ENCODE measurements at regions not wholly inside any gene's neighbourhood (a gene's known extent, or its start where the extent isn't known, plus 50 kb on each side); places are given as distances from the start of the nearest gene placed in this dataset.

DNA sequence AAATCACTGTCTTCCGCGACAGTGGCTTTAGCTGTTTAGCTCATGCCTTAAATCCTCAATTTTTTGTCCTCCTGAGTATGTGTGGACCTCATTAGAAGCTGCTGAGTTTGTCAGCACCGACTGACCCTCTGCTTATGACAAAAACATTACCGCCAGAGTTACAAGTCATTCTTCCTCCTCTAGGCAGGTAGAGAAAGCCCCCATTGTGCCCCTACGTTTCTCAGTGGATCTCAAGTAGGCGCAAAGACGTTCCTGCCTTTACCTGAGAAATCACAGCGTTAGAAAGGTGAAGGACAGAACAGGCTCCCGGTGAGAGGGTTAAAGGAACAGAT is 227.3 kb upstream of the PDE10A start:
- Histone ChIP-seq H3K79me2 (ENCODE audit: low read length) (no peaks in the 10 kb centered on the region), H3F3A (ENCODE audit: insufficient read depth, low read length) (no peaks in the 10 kb centered on the region), H3K9me3 (replicated peaks; ENCODE audit: insufficient read depth, low read length) (no peaks in the 10 kb centered on the region), H3K9ac (ENCODE audit: low read length) (no peak overlapping the region), H3K4me2 (ENCODE audit: low read depth, low read length) (no peak overlapping the region), H3K4me3 (ENCODE audit: low read length) (no peak overlapping the region), H3K4me1 (ENCODE audit: low read length) (no peaks in the 10 kb centered on the region), H3K36me3 (replicated peaks; ENCODE audit: insufficient read depth, low read length) (no peaks in the 10 kb centered on the region), H3K27me3 (replicated peaks; ENCODE audit: insufficient read depth, low read length) (no peaks in the 10 kb centered on the region), H2AFZ (ENCODE audit: low read length) (no peak overlapping the region), H3K27ac (ENCODE audit: low read length) (no peak overlapping the region), H3K9me2 (replicated peaks; ENCODE audit: insufficient read depth, low read length) (no peaks in the 10 kb centered on the region), H4K20me1 (ENCODE audit: insufficient read depth, low read length) (no peaks in the 10 kb centered on the region)
- no peak for DNase-seq
- TF ChIP-seq EZH2 (optimal IDR thresholded peaks at IDR 0.05; ENCODE audit: low read depth, low read length) (no peak), EZH2phosphoT487 (IDR thresholded peaks at IDR 0.05; ENCODE audit: low read length) (no peak)
- TF ChIP-seq, protein P1, sequence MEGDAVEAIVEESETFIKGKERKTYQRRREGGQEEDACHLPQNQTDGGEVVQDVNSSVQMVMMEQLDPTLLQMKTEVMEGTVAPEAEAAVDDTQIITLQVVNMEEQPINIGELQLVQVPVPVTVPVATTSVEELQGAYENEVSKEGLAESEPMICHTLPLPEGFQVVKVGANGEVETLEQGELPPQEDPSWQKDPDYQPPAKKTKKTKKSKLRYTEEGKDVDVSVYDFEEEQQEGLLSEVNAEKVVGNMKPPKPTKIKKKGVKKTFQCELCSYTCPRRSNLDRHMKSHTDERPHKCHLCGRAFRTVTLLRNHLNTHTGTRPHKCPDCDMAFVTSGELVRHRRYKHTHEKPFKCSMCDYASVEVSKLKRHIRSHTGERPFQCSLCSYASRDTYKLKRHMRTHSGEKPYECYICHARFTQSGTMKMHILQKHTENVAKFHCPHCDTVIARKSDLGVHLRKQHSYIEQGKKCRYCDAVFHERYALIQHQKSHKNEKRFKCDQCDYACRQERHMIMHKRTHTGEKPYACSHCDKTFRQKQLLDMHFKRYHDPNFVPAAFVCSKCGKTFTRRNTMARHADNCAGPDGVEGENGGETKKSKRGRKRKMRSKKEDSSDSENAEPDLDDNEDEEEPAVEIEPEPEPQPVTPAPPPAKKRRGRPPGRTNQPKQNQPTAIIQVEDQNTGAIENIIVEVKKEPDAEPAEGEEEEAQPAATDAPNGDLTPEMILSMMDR (IDR thresholded peaks at IDR 0.05; ENCODE audit: low read length) = no peak

DNA sequence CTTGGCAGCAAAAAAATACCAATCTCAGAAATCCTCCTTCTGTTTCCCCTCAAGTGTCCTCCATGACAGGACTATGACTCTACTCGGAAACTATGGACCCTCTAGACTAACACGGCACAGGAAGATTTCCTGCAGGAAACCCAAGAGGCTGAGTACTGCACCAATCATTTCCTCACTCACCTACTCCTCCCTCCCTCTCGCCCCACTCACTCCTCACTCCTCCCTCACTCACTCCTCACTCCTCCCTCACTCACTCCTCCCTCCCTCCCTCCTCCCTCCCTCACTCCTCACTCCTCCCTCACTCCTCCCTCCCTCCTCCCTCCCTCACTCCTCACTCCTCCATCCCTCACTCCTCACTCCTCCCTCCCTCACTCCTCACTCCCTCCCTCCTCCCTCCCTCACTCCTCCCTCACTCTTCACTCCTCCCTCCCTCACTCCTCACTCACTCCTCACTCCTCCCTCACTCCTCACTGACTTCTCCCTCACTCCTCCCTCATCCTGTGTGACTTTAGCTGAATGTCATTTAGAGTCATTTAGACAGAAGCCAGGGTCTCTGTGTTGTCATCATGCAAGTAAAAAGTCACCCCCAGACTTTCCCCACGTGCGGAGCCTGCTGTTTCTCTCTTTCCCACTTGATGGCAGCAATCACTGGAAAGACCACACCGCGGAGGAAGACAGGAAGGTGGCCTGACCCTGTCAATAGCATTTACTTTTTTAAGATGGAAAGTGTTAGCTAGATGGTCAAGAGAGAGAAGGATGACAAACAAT is 226.8 kb upstream of the PDE10A start:
- no peaks in the 10 kb centered on the region for H3K9me2 ChIP-seq (replicated peaks; ENCODE audit: insufficient read depth, low read length)
- H3K79me2 ChIP-seq (ENCODE audit: low read length) = no peaks in the 10 kb centered on the region
- no peak overlapping the region for H3K4me3 ChIP-seq (ENCODE audit: low read length)
- TF ChIP-seq EZH2 (optimal IDR thresholded peaks at IDR 0.05; ENCODE audit: low read depth, low read length) (no peak), EZH2phosphoT487 (IDR thresholded peaks at IDR 0.05; ENCODE audit: low read length) (no peak)
- TF ChIP-seq, protein P1 (IDR thresholded peaks at IDR 0.05; ENCODE audit: low read length) = peak; percentile 20
- no peaks in the 10 kb centered on the region for H3K4me1 ChIP-seq (ENCODE audit: low read length)
- DNase-seq = no peak
- H3K9ac ChIP-seq (ENCODE audit: low read length) = no peak overlapping the region
- H2AFZ ChIP-seq (ENCODE audit: low read length) = no peak overlapping the region
- H3K27ac ChIP-seq (ENCODE audit: low read length) = no peak overlapping the region
- no peaks in the 10 kb centered on the region for H3F3A ChIP-seq (ENCODE audit: insufficient read depth, low read length)
- H3K4me2 ChIP-seq (ENCODE audit: low read depth, low read length) = no peak overlapping the region
- H3K9me3 ChIP-seq (replicated peaks; ENCODE audit: insufficient read depth, low read length) = no peaks in the 10 kb centered on the region
- no peaks in the 10 kb centered on the region for H3K27me3 ChIP-seq (replicated peaks; ENCODE audit: insufficient read depth, low read length)
- H4K20me1 ChIP-seq (ENCODE audit: insufficient read depth, low read length) = no peaks in the 10 kb centered on the region
- no peaks in the 10 kb centered on the region for H3K36me3 ChIP-seq (replicated peaks; ENCODE audit: insufficient read depth, low read length)

DNA sequence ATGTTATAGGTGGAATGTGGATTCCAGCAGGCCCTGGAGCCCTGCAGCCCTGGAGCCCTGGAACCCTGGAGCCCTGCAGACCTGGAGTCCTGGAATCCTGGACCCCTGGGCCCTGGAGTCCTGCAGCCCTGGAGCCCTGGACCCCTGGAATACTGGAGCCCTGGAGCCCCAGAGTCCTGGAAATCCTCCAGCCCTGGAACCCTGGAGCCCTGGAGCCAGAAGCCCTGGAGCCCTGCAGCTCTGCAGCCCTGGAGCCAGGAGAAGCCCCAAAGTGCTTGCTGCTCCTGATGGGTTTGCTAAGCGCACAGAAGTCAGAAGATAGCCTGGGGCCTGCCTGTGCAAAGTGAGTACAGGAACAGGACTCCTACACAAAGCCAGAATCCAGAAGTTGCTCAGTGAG is 223.1 kb upstream of the PDE10A start:
- Histone ChIP-seq H2AFZ (ENCODE audit: low read length) (no peak overlapping the region), H3K9ac (ENCODE audit: low read length) (no peak overlapping the region), H3K79me2 (ENCODE audit: low read length) (no peaks in the 10 kb centered on the region), H3K27ac (ENCODE audit: low read length) (no peak overlapping the region), H3K4me1 (ENCODE audit: low read length) (no peaks in the 10 kb centered on the region), H4K20me1 (ENCODE audit: insufficient read depth, low read length) (no peaks in the 10 kb centered on the region), H3K36me3 (replicated peaks; ENCODE audit: insufficient read depth, low read length) (no peaks in the 10 kb centered on the region), H3K4me3 (ENCODE audit: low read length) (no peak overlapping the region), H3F3A (ENCODE audit: insufficient read depth, low read length) (no peaks in the 10 kb centered on the region), H3K4me2 (ENCODE audit: low read depth, low read length) (no peak overlapping the region), H3K9me3 (replicated peaks; ENCODE audit: insufficient read depth, low read length) (no peaks in the 10 kb centered on the region), H3K9me2 (replicated peaks; ENCODE audit: insufficient read depth, low read length) (no peaks in the 10 kb centered on the region), H3K27me3 (replicated peaks; ENCODE audit: insufficient read depth, low read length) (no peaks in the 10 kb centered on the region)
- TF ChIP-seq EZH2 (optimal IDR thresholded peaks at IDR 0.05; ENCODE audit: low read depth, low read length) (no peak), EZH2phosphoT487 (IDR thresholded peaks at IDR 0.05; ENCODE audit: low read length) (no peak)
- TF ChIP-seq, protein P1 (IDR thresholded peaks at IDR 0.05; ENCODE audit: low read length) = no peak
- DNase-seq = no peak

Measured in MM.1S (cell line).